HG03280 (cell line): ENCODE measurements at regions not wholly inside any gene's neighbourhood (a gene's known extent, or its start where the extent isn't known, plus 50 kb on each side); places are given as distances from the start of the nearest gene placed in this dataset.

ENCODE experiments used
- ATAC-seq: cut with Tn5 transposase; IDR thresholded peaks from one replicate; pipeline ENCODE4 v1.9.1; 2021; ENCODE audit warnings: mild to moderate bottlenecking, moderate library complexity; ENCODE audit not compliant: unreplicated experiment

DNA sequence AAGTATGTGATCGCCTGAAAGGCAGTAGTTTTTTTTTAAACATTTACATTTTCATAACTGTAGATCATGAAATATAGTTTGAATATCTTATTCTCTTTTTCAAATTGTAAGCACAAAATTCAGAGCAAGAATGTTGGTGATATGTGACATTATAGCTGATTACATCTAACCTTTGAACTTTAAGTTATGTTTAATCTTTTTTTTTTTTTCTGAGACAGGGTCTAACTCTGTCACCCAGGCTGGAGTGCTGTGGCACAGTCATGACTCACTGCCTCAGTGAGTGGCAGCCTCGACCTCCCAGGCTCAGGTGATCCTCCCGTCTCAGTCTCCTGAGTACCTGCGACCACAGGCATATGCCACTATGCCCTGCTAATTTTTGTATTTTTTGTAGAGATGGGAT is 278.7 kb upstream of the NEBL start:
- no peak for ATAC-seq

DNA sequence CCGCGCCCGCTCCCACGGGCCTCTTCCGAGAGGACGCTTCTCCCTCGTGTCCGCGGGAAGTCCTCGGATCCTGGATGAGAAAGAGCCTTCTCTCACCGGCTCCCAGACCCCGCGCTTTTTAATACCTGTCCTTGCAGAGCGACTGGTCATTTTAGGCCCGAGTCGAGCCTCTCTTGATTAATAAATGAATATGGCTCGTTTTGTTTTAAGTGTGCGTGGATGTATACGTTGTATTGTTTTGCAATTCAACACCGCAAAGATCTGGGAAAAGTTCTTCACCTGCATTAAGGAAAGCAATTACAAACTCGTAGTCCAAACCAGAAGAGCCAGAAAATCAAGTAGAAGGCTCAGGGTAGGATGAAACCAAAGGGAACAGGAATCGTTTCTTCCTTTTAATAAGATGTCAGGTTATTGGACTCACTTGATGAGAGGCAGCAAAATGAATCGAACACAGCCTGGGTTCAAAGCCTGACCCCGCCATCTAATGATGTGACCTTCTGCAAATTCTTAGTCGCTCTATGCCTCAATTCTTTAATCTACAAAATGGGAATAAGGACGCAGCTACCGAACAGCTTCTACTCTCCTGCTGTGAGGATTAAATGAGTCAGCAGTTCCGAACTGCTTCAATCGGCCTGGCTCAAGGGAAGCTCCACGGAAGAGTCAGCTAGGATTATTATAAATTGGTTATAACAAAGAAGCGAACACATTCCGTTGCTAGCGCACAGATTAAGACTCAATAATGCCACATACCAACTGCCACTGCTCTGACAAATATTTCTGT is 277.8 kb upstream of the NEBL start:
- no peak for ATAC-seq

DNA sequence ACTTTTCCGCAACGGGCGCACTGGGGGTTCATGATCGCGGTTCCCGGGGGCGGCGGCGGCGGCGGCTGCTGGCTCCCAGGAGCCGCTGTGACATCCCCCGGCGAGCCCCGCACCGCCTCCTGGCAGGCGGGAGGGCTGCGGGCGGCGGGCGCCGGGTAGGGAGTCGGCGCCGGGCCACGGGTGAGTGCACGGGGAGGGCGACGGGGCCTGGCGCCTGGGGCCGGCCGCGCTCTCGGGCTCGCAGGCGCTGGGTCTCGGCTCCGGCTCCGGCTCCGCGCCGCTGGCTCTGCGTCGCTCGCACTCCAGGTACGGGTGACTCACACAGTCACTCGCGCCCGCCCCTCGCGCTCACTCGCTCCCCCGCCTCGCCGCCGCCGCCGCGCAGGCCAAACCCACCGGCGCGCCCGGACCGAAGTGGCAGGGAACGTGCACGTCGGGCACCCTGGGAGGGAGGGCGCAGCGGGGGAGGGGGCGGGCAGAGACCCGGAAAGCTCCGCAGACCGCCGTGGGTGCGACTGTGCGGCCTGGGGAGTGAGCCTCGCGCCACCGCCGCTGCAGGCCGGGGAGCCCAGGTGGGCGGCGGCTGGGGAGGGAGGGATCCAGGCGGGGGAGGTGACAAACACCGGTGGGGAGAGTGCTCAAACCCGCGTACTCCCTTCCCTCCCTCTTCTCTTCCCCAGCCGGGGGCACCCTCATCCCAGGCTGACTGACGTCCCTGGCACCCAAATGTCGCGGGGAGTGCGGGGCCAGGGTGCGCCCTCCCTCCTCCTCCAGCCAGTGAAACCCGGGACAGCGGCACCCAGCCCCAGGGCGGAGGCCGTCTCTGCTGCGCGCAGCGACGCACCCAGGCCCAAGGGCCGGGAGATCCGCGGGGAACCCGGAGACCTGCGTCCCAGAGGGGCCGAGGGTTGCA is 276.9 kb upstream of the NEBL start:
- ATAC-seq = no peak

DNA sequence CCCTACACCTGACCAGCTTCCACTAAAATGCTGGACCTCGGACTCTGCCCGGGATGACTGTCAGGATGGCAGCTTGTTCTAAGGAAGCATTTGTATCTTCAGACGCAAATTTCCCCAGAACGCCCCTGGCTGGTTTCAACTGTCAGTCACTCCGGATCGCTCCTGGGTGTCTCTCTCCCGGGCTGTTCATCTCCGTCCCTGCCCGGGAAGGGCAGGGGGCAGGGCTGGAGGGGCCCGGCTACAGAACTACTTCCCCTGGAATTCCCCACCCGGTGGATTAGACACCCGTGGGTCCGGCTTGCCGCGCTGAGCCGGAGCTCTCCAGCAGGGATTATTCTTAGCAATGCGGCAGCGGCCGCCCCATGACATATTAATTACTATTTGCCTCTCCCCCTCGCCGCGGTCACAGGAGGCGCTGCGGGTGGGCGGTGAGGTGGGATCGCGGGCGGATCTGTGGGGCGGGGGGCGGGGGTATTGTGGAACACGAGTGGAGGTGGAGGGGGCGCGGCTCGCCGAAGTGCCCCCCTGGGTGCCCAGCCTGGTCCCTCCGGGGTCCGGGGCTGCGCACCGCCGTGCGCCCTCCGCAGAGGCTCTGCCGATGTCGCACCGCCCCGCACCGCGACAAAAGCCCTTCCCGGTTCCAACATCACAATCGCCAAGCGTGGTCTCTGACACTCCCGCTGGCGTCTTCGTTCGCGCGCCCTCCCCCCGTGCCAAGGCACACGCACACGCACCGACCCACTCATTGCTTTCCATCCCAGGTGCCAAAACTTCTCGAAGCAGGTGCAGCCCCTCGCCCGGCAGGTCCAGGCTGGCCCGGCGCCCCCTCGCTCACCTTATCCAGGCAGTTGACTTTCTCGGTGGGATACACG is 276.1 kb upstream of the NEBL start:
- ATAC-seq = no peak

DNA sequence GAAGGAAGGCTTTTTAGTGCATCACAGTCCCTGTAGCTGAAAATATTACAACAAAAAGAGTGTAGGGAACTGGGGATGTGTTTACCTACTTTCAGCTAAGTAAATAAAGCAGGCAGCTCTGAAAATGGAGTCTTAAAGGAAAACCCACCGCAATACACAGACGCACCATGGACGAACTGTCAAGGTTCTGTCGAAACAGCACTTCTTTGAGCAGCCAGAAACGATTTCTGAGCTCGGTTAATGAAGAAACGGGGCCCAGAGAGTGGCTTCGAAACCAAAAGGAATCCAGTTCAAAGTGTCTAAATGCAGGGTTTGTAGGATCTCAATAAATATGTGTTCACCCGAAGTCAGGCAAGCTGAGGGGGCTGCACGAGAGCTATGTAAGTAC is 275.4 kb upstream of the NEBL start:
- ATAC-seq = no peak

DNA sequence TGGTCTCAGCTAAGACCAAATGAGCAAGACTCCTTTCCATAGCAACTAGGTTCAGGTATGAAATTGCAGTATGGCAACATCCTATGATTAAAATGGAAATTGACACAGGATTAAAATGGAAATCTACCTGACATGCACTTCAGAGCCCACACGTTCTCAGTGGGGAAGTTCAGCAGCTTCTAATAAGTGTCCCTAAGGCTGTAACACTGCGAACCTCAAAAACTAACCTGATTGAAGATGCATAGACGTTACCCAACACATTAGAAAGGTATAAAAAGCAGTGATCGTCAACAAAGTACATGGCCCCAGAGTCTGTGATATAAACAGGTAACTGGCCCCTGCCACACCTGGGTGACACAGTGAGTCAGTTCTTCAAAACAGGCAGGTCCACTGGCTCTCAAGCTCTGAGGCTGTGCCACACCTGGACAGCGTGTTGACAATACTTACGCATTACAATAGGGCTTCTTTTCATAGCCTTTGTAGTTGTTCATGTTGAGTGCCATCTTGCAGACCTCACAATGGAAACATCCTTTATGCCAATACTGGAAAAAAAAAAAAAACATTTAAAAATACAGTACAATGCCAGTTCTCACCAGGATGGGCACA is 274.9 kb upstream of the NEBL start:
- no peak for ATAC-seq

DNA sequence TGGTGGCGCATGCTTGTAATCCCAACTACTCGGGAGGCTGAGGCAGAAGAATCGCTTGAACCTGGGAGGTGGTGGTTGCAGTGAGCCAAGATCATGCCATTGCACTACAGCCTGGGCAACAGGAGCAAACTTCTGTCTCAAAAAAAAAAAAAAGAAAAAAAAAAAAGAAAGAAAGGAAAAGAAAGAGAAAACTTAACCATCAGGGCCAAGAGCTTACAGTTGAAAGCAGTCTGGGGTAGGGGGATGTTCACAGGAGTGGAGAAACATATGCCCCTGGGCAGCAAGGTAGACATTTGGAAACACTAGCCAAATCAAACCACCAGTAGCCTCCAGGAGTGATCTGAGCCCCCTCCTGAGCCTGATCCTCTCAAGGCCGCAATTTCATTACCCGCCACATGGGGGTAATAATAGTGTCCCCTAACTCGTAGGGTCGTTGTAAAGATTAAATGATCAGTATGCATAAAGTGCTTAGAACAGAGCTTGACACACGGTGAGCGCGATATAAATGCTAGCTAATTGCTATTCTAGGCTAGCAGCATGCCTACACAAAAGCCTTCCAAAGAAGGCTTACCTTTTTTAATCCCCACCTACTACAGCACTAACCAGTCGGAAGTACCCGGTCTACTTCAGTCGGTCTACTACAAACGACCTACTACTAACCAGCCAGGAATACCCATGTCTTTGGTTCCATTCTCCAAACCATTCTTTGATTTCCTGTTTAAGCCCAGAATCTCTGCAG is 274.3 kb upstream of the NEBL start:
- no peak for ATAC-seq

DNA sequence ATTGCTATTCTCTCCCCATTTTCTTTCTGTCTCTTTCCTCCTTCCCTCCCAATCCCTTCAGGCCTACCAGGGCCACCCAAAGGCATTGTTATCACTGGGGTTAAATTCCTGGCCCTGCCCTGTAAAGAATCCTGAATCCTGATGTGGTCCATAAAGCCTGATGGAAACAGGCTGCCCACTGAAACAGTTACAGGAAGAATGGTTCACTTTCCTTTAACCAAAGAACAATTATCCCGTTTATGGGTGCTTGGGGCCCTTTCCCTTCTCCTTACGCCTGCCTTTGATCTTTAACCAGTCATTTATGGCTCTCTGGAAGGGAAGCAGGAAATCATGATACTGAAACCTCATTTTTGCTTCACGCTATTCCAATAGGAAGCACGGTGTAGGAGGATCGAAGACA is 273.1 kb upstream of the NEBL start:
- no peak for ATAC-seq

DNA sequence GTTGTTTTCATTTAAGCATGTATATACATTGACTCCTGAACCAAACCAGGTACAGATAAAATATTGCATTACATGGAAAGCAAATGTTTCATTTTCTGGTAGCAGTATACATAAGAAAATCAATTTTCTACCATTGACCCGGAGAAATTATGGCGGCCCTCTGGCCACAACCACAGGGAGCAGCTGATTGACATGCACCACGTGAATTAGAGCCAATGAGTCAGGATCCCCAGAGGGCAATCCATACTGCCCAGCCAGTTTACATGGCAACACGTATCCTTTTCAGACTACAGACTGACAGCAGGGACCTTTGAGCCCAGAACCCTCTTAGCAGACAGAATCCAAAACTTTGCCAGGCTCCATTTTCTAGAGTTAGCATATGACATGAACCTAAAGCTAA is 272.2 kb upstream of the NEBL start:
- ATAC-seq = no peak

DNA sequence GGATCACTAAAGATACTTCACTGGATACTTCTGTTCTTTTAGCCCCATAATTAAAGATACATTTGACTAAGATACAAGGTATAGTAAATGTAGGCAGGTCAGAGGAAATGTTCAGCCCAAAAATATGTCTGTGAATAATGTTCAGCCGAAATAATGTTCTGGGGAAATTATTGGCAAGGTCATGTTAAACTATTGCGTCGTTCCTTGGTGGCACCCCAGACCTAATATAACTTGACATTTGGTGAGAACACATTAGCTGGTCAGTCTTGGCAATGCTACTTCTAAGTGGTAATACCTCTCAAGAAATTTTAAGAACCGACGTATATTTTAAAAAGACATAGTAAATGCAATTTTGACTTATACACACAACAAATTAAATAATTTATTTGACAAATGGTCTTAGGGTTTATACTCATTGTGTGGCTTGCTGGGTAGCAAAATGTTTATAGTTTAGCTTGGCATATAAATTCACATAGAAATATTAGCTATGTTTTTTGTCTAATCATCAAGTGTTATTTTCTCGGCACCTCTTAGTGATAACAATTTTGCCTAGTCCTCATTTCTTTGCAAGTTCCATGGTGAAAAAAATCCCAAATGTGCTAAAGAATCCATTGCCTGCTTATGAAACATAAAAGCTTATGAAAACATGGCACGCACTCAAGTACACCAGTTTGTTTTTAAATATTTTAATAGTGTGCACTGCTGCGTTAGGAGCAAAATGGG is 270.3 kb upstream of the NEBL start:
- no peak for ATAC-seq

DNA sequence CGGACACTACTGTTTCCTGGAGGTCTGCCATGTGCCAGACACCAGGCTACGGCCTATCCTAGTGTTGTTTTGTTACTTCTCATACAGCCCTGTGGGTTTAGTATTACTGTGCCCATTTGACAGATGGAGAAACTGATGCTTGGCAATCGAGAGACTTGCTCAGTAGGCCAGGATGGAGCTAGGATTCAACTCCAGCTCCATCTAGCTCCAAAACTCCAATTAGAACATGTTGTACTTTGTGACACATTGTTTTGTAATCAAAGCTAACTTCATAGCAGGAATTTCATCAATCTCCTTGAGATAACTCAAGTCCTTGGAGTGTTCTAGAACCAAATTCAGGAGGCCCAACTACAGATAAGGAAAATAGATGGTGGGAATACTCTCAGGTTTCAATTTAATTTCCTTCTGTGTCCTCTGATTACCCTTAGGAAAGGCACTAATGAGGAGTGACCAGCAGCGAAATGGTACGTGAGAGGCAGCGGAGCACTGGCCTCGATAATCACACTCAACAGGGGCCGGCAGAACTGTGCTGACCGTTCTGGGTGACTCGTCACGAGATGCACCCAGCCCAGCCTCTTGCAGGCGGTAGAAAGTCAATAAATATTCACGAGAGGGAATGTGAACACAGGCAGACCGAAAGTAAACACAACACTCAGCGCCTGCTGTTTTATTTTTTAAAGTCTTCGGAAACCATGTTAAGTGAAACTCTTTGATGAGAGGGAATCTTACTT is 269.6 kb upstream of the NEBL start:
- ATAC-seq = no peak

DNA sequence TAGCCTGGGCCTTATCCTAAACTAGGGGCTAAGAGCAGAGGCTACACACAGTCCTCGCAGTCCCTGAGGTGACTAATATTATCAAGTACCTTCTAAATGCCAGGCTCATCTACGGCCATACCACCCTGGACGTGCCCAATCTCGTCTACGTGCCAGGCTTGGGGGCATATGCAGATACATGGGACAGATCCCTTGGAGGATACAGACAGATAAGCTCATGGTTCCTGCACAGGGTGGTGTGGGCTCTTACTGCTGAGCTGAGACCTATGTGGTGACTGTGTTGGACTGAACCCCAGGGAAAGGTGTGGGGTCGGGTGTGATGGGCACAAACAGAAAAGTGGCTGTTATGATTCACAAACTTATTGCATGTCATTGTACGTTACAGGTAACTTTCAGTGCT is 268.4 kb upstream of the NEBL start:
- no peak for ATAC-seq

DNA sequence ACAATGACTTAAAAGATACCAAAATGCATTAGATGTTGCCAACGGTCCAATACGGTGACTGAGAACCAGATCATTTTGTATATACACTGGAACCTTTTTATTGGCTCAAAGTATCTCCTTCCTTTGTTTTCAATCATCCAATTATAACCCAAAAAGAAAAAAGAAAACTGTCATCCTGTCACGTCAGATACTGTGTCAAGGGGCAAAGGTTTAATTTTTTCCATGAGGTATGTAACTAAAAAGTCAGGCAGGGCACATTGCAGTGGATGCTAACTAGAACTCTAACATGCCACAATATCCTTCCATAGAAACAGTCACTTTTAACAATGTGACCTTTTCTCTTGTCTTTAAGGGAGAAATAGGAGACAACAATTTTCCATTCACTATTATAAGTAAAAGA is 267.6 kb upstream of the NEBL start:
- no peak for ATAC-seq

DNA sequence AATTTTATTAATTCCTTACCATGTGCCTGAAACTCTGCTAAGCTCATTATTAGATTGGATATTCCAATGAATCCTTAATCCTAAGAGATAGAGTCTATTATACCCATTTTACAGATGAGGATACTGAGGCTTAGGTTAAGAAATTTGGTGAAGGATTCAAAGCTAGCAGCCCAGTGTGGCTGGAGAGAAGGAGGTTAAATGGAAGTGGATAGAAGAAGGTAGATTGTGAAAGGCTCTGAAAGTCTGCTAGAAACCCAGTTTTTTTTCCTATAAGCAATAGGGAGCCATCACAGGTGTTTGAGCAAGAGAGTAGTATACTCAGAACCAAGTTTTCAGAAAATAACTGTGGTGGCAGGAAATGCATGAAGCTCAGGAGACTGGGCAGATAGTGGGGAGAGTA is 265.8 kb upstream of the NEBL start:
- ATAC-seq = no peak

DNA sequence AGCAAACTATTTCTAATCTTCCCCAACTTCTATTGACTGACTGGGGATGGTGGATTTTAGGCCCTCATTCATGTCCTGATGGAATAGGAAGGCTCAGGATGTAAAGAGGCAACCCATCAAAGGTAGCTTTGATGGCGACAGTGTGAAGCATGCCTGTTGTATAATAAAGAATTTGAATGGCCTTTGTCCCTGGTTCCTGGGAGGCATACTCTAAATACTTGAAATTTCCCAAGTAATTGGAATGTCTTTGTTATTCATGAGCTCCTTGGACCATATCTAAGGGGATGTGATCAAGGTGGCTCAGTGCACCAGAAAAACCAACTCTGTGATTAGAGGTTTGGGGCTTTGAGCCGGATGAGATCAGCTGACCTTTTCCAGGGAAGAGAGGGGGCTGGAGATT is 264.5 kb upstream of the NEBL start:
- no peak for ATAC-seq

DNA sequence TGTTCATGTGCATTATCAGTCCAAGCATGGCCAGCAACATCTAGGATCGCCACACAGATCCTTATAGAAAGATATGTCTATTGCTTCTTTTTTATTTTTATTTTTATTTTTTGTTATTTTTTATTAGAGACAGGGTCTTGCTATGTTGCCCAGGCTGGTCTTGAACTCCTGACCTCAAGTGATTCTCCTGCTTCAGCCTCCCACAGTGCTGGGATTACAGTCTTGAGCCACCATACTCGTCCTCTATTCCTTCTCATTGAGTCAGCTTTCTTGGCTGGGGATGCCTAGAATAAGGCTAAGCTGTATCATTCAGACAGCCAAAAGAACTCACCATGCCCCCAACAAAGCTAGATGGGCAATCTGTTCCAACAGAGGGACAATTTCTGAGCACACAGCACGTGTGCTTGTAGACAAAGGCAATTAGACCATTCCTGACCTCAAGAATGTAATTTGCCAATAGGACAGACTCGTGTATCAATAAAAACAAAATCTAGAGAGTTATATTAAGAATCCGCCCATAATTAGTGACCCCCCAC is 264.0 kb upstream of the NEBL start:
- ATAC-seq = no peak

DNA sequence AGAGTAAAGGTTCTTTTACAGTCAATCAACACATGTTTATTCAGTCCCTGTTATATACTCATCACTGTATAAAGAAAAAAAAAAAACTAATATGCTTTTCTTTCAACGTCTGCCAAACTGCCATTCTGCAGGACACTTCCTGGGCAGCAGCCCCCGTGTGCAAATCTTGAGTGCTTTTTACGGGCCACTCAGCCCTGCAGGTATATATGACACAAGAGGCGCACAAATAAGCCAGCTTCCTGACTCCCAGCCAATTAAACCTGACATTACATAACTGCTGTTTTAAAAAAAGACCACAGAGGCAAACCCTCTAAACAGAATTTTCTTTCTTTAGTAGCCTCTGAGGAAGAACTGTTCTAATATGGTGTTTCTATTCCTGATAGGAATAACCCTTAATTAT is 263.0 kb upstream of the NEBL start:
- ATAC-seq = no peak

DNA sequence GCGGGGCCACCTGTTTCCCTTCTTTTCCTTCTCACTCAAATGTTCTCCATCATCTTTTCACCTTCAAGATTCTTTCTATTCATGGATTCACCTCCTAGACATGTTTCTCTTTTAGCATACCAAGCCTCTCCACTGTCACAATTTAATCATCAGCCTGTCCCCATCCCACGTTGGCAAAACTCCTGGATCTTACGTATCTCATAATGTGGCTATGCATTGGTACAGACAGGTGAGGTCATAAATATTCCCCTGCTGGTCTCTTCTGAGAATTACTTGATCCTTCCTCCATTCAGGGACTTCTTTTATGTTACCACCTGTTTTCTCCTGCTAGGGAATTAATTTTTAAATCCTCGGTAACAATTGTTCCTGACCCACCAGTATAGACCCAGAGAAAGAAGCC is 262.6 kb upstream of the NEBL start:
- no peak for ATAC-seq

DNA sequence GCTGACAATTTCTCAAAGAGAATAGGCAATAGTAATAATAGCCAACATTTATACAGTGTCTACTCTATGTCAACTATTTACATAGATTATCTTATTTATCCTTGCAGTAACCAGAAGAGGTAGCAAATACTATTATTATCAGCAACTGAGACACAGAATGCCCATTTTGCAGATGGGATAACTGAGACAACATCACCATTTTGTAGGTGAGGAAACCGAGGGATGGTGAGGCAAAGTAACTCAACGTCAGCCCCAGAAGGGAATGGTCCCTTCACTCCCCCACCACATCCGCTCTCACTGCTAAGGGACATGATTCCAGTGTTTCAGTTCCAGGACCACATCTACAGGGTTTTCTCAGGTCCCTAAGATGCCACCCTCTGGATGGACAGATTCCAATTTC is 261.2 kb upstream of the NEBL start:
- ATAC-seq = no peak
